GM12878 (cell line): ENCODE measurements at regions not wholly inside any gene's neighbourhood (a gene's known extent, or its start where the extent isn't known, plus 50 kb on each side); places are given as distances from the start of the nearest gene placed in this dataset.

Experiments
- ATAC-seq: fragments of 200-7000 bp; cut with Tn5 transposase; 3 replicates; pipeline ENCODE4 v1.9.1; 2020; ENCODE audit warnings: mild to moderate bottlenecking, moderate library complexity
- BruUV-seq: library from RNA; stranded (reverse); fragments of 400-500 nt; replicated peaks from 2 replicates; lab custom pipeline; 2021; lab: Mats Ljungman, UMichigan
- CTCF ChIA-PET: fragments of 300-600 bp; sonication (Branson Sonifier 250); formaldehyde crosslinking; extraction: SDS; loops from one replicate; lab custom pipeline; 2021; ENCODE audit warnings: inconsistent platforms; lab: Yijun Ruan, JAX
- POLR2A ChIA-PET: fragments of 350-600 bp; formaldehyde crosslinking; extraction: SDS; loops from one replicate; lab custom pipeline; 2021; ENCODE audit warnings: inconsistent platforms; lab: Charles Lee
- RAD21 ChIA-PET: fragments of 300-600 bp; sonication (Branson Sonifier 250); formaldehyde crosslinking; loops from one replicate; lab custom pipeline; 2023; ENCODE audit warnings: antibody characterized with exemption; ENCODE audit not compliant: unreplicated experiment; lab: Charles Lee
- SMC1A ChIA-PET: fragments of 300-600 bp; sonication (Branson Sonifier 250); formaldehyde crosslinking; loops from one replicate; lab custom pipeline; 2023; ENCODE audit not compliant: unreplicated experiment, uncharacterized antibody; lab: Charles Lee
- DNase-seq: peaks from one replicate; pipeline ENCODE4 v3.0.0-alpha.2; 2011; ENCODE audit warnings: low read depth, low spot score
- FAIRE-seq: peaks from 3 replicates; lab custom pipeline; 2011; peaks lifted over from hg19 to GRCh38; lab: Jason Lieb, UNC
- H2AFZ ChIP-seq: 2 replicates; pipeline ENCODE4 v1.6.0; 2011; ENCODE audit warnings: low read depth, low read length, control low read depth; ENCODE audit not compliant: control insufficient read depth
- H3K27ac ChIP-seq: 2 replicates; pipeline ENCODE4 v1.5.1; 2011; ENCODE audit warnings: control low read depth; ENCODE audit not compliant: control insufficient read depth, insufficient read depth
- H3K27me3 ChIP-seq, 2 experiments: replicated peaks in 1 of 2; 2 replicates each; pipeline versions ENCODE4 v1.6.0 to v1.6.1; 2011; ENCODE audit warnings: low read length in 1 of 2; ENCODE audit not compliant: control insufficient read depth in 2 of 2, insufficient read depth in 2 of 2
- H3K36me3 ChIP-seq, 2 experiments: 2 replicates each; pipeline ENCODE4 v1.5.1; 2011; ENCODE audit warnings: low read length in 1 of 2; ENCODE audit not compliant: control insufficient read depth in 2 of 2, insufficient read depth in 2 of 2
- H3K4me1 ChIP-seq: 2 replicates; pipeline ENCODE4 v1.6.1; 2011; ENCODE audit warnings: mild to moderate bottlenecking, low read length, moderate library complexity, mixed read lengths; ENCODE audit not compliant: control insufficient read depth, insufficient read depth
- H3K4me2 ChIP-seq: 2 replicates; pipeline ENCODE4 v1.6.0; 2011; ENCODE audit warnings: control low read depth; ENCODE audit not compliant: control insufficient read depth, insufficient read depth
- H3K4me3 ChIP-seq: fragments of 200-600 bp; sonication (generic); 2 replicates; pipeline ENCODE4 v1.5.1; 2016
- H3K79me2 ChIP-seq: 2 replicates; pipeline ENCODE4 v1.6.0; 2011; ENCODE audit warnings: low read length; ENCODE audit not compliant: control insufficient read depth, insufficient read depth
- H3K9ac ChIP-seq: 2 replicates; pipeline ENCODE4 v1.8.0; 2011; ENCODE audit warnings: low read length, control low read depth, mixed read lengths; ENCODE audit not compliant: control insufficient read depth, insufficient read depth
- H3K9me3 ChIP-seq: replicated peaks from 3 replicates; pipeline ENCODE4 v1.5.1; 2011; ENCODE audit warnings: mild to moderate bottlenecking, low read length; ENCODE audit not compliant: control insufficient read depth, insufficient read depth
- H4K20me1 ChIP-seq: 2 replicates; pipeline ENCODE4 v1.6.0; 2011; ENCODE audit not compliant: control insufficient read depth, insufficient read depth
- ATF3 ChIP-seq: IDR thresholded peaks from 2 replicates; pipeline ENCODE4 v1.6.1; 2011; ENCODE audit warnings: low read depth, mild to moderate bottlenecking, low read length, moderate library complexity, borderline replicate concordance; ENCODE audit errors: extremely low read depth
- BHLHE40 ChIP-seq, 2 experiments: fragments of 450-650 bp in 1 of 2; IDR thresholded peaks; 2 replicates each; pipeline ENCODE4 v1.6.1; 2011 to 2017; ENCODE audit warnings: low read depth in 2 of 2, borderline replicate concordance in 1 of 2, improper control_type of control experiment in 1 of 2, low read length in 1 of 2, mild to moderate bottlenecking in 1 of 2
- CTCF ChIP-seq, 3 experiments: IDR thresholded peaks in 2 of 3; conservative IDR thresholded peaks in 1 of 3; 2 replicates each; pipeline ENCODE4 v1.5.1; 2011; ENCODE audit warnings: low read depth in 3 of 3, low read length in 3 of 3, mild to moderate bottlenecking in 3 of 3, control low read depth in 2 of 3, moderate library complexity in 2 of 3, inconsistent platforms in 1 of 3, mixed read lengths in 1 of 3; ENCODE audit not compliant: control insufficient read depth in 2 of 3, insufficient read depth in 1 of 3; ENCODE audit errors: extremely low read depth in 1 of 3
- JUND ChIP-seq: IDR thresholded peaks from 2 replicates; pipeline ENCODE4 v1.6.1; 2012; ENCODE audit warnings: low read depth, mild to moderate bottlenecking, low read length, improper control_type of control experiment, moderate library complexity
- KAT2A ChIP-seq: conservative IDR thresholded peaks from 2 replicates; pipeline ENCODE4 v1.6.1; 2011; ENCODE audit warnings: low read depth, low read length; ENCODE audit not compliant: control insufficient read depth
- NFYB ChIP-seq: IDR thresholded peaks from 2 replicates; pipeline ENCODE4 v1.6.1; 2011; ENCODE audit warnings: low read depth, mild to moderate bottlenecking, low read length, improper control_type of control experiment, moderate library complexity; ENCODE audit not compliant: insufficient read depth
- RAD21 ChIP-seq: IDR thresholded peaks from 2 replicates; pipeline ENCODE4 v1.6.1; 2011; ENCODE audit warnings: mild to moderate bottlenecking, low read depth, low read length, moderate library complexity; ENCODE audit not compliant: insufficient read depth
- SPI1 ChIP-seq: IDR thresholded peaks from 2 replicates; pipeline ENCODE4 v1.6.1; 2011; ENCODE audit warnings: low read depth, mild to moderate bottlenecking, low read length, moderate library complexity, borderline replicate concordance; ENCODE audit not compliant: insufficient read depth
- ZBED1 ChIP-seq: IDR thresholded peaks from 2 replicates; pipeline ENCODE4 v1.6.1; 2016; ENCODE audit warnings: borderline replicate concordance
- ZNF24 ChIP-seq: fragments of 450-650 bp; IDR thresholded peaks from 2 replicates; pipeline ENCODE4 v1.6.1; 2017; ENCODE audit warnings: antibody characterized with exemption, mild to moderate bottlenecking
- ZZZ3 ChIP-seq: IDR thresholded peaks from 2 replicates; pipeline ENCODE4 v1.6.1; 2011; ENCODE audit warnings: low read depth; ENCODE audit not compliant: control insufficient read depth, insufficient read length
- WGBS: methylation state at CpG from one replicate; pipeline ENCODE4 v1.1.6; 2016; ENCODE audit warnings: low lambda C conversion rate; ENCODE audit not compliant: insufficient replicate concordance, insufficient coverage; ENCODE audit errors: missing lambda C conversion rate; 5-methylcytosine and 5-hydroxymethylcytosine counted together
- in situ Hi-C: fragments of 300-500 bp; cut with MboI; formaldehyde crosslinking; loops from 9 replicates; pipeline ENCODE4 v1.14.3; 2018; ENCODE audit warnings: mixed read lengths
- intact Hi-C: fragments of 100-400 bp; cut with micrococcal nuclease; formaldehyde crosslinking; loops from one replicate; pipeline ENCODE4 v1.14.2; 2022; ENCODE audit not compliant: unreplicated experiment
- TF ChIP-seq, protein P1 (sequence below): fragments of 150-350 bp; IDR thresholded peaks from 2 replicates; pipeline ENCODE4 v1.6.1; 2014; ENCODE audit warnings: mild to moderate bottlenecking, low read depth, low read length

- no peak for TF ChIP-seq JUND
- TF ChIP-seq, all 136 proteins: peak for 0
These were observed 74.1 kb upstream of the SYK start (continued) for GRCh38 chr9:90727488-90727887.

DNA sequence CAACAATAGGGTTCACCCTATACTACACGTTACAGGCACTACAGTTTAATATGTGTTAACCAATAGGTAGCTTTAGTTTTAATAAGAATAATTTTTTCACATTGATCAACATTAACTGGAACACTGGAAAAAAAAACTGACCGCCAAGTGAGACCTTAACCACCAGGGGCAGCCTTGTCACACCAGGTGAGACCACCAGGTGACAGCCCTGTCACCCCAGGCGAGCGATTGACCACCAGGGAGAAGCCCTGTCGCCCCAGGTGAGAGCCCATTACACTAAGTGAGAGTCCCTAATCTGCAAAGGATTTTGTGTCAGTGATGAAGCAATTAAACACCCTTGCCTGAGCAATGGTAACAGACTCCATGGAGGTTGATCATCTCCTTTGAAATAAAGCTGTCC, 75.4 kb upstream of the SYK start:
- ChIA-PET POLR2A (no interaction called here), RAD21 (no interaction called here), SMC1A (interaction anchor here (1.5 kb wide), 1 partner anchor 109 kb away, joined by 3 read pairs; no protein-coding TSS in a partner anchor), CTCF (interaction anchor here (1.0 kb wide), 1 partner anchor 144 kb away, joined by 8 read pairs; no protein-coding TSS in a partner anchor)
- intact Hi-C loops (no loop called here), in situ Hi-C loops (no loop called here)
- no peaks in the 10 kb centered on the region for H3K27me3 ChIP-seq
- FAIRE-seq (no peak), ATAC-seq (no peak), DNase-seq (no peak)
- BruUV-seq: no TSS peak
- no peaks in the 10 kb centered on the region for H3K36me3 ChIP-seq
- H3K27ac ChIP-seq: no peak overlapping the region
- H3K9ac ChIP-seq: no peak overlapping the region
- H4K20me1 ChIP-seq: no peaks in the 10 kb centered on the region
- no peak overlapping the region for H3K4me2 ChIP-seq
- no peak overlapping the region for H2AFZ ChIP-seq
- 13% methylated on average over 5 of the region's 5 CpGs for WGBS
- H3K4me1 ChIP-seq: no peaks in the 10 kb centered on the region
- no peaks in the 10 kb centered on the region for H3K79me2 ChIP-seq
- no peaks in the 10 kb centered on the region; the same call in 2 of the 3 replicates for H3K9me3 ChIP-seq
- no peak overlapping the region for H3K4me3 ChIP-seq
- no peak for TF ChIP-seq NFYB
- TF ChIP-seq KAT2A: no peak
- TF ChIP-seq BHLHE40 (IDR thresholded peaks at IDR 0.05; ENCODE audit: borderline replicate concordance in 1 of 2, low read depth in 2 of 2, low read length in 1 of 2): no peak
- TF ChIP-seq, protein P1, sequence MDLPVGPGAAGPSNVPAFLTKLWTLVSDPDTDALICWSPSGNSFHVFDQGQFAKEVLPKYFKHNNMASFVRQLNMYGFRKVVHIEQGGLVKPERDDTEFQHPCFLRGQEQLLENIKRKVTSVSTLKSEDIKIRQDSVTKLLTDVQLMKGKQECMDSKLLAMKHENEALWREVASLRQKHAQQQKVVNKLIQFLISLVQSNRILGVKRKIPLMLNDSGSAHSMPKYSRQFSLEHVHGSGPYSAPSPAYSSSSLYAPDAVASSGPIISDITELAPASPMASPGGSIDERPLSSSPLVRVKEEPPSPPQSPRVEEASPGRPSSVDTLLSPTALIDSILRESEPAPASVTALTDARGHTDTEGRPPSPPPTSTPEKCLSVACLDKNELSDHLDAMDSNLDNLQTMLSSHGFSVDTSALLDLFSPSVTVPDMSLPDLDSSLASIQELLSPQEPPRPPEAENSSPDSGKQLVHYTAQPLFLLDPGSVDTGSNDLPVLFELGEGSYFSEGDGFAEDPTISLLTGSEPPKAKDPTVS: no peak
- TF ChIP-seq ATF3: no peak
- TF ChIP-seq ZNF24: no peak
- peak; percentile 19; the same call in 1 of the 2 replicates for TF ChIP-seq RAD21
- TF ChIP-seq ZBED1: no peak
- no peak for TF ChIP-seq SPI1
- peak in 2 of 3 experiments; percentile 20 to 26; a peak in 3 of 6 replicates for TF ChIP-seq CTCF (IDR thresholded peaks at IDR 0.05 in 2 of 3, conservative IDR thresholded peaks at IDR 0.05 in 1 of 3; ENCODE audit: control insufficient read depth in 2 of 3, extremely low read depth in 1 of 3, insufficient read depth in 1 of 3, low read depth in 3 of 3, low read length in 3 of 3)
- TF ChIP-seq ZZZ3: no peak
